BE2C (cell line): ENCODE measurements at regions not wholly inside any gene's neighbourhood (a gene's known extent, or its start where the extent isn't known, plus 50 kb on each side); places are given as distances from the start of the nearest gene placed in this dataset.

Source experiments
- DNase-seq: peaks from one replicate; pipeline ENCODE4 v3.0.0-alpha.2; 2020
- H3K27me3 ChIP-seq: fragments of 250-450 bp; sonication (Bioruptor Pico); 2 replicates; pipeline ENCODE4 v1.5.1; 2020; ENCODE audit warnings: mild to moderate bottlenecking
- H3K36me3 ChIP-seq: fragments of 250-450 bp; sonication (Bioruptor Pico); 2 replicates; pipeline ENCODE4 v1.5.1; 2020; ENCODE audit warnings: mild to moderate bottlenecking
- H3K4me1 ChIP-seq: fragments of 250-450 bp; sonication (Bioruptor Pico); 2 replicates; pipeline ENCODE4 v1.5.1; 2020
- H3K4me3 ChIP-seq: 2 replicates; pipeline ENCODE4 v1.5.1; 2011; ENCODE audit warnings: low read depth, low read length
- H3K9me3 ChIP-seq: fragments of 250-450 bp; sonication (Bioruptor Pico); 2 replicates; pipeline ENCODE4 v1.5.1; 2020
- CTCF ChIP-seq: IDR thresholded peaks from 2 replicates; pipeline ENCODE4 v1.5.1; 2012; ENCODE audit warnings: mild to moderate bottlenecking, low read depth, low read length

DNA sequence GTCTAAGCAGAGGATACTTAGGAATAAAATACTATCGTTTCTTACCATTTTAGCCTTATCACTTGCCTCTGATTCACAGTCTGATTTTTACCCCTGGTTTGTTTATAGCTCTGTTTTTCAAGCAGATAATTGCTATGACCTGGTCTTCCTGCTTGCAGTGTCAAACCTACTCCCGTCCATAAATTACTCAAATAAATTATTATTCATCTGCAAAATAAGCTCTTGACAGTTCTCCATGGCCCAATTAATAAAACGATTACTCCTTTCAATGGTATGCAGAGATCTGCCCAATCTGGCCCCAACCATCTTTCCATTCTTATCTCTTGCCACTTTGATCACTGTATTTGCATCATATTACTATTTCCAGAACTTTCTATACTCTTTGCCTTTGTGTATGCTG, 354.0 kb downstream of the CCDC85A start:
- no peak for TF ChIP-seq CTCF
- no peaks in the 10 kb centered on the region for H3K9me3 ChIP-seq

GRCh38 chr2:56539618-56540017, 355.8 kb downstream of the CCDC85A start:
- no peaks in the 10 kb centered on the region for H3K36me3 ChIP-seq
- DNase-seq, result no peak
- H3K4me3 ChIP-seq, result no peak overlapping the region
- H3K4me1 ChIP-seq, result no peaks in the 10 kb centered on the region
- H3K27me3 ChIP-seq, result no peaks in the 10 kb centered on the region
- H3K9me3 ChIP-seq, result no peaks in the 10 kb centered on the region
- no peak for TF ChIP-seq CTCF

More for the DNA sequence above, 354.0 kb downstream of the CCDC85A start:
- Histone ChIP-seq H3K4me3 (no peak overlapping the region), H3K36me3 (no peaks in the 10 kb centered on the region), H3K27me3 (no peaks in the 10 kb centered on the region), H3K4me1 (no peaks in the 10 kb centered on the region)
- no peak for DNase-seq

DNA sequence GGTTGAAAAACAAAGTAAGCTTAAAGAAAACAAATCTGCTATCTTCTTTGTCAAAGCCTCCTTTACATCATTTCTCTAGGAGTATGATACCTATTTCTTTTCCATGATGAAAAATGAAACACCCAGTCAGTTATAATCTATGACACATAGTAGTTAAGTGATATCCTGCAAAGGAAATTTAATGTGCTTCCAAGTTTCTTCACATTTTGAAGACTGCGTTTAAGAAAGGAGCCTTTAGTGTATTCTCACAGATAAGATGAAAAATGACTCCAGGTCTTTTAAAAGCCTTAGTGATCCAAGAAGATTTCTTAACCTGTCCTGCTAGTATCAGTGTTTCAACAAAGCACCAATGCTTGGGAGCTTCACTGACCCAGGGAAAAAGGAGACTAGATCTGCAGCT, 356.7 kb downstream of the CCDC85A start:
- Histone ChIP-seq H3K4me3 (no peak overlapping the region), H3K36me3 (no peaks in the 10 kb centered on the region), H3K4me1 (no peaks in the 10 kb centered on the region), H3K27me3 (no peaks in the 10 kb centered on the region), H3K9me3 (no peaks in the 10 kb centered on the region)
- DNase-seq, result no peak
- no peak for TF ChIP-seq CTCF

DNA sequence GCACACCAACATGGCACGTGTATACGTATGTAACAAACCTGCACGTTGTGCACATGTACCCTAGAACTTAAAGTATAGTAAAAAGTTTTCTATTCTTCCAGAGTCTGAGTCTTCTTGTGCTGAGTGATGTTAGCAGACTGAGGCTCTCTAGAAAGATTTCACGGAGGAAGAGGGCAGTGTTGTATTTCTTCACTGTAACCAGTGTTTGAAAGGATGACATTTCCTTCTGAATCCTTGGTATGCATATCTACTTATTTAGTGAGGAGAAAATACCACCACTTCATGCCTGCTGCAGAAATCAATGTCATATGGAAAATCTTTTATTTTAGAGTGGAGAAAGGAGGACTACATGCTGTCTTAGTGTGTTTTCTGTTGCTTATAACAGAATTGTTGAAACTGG, 357.1 kb downstream of the CCDC85A start:
- Histone ChIP-seq H3K9me3 (no peaks in the 10 kb centered on the region), H3K27me3 (no peaks in the 10 kb centered on the region), H3K36me3 (no peaks in the 10 kb centered on the region), H3K4me3 (no peak overlapping the region), H3K4me1 (no peaks in the 10 kb centered on the region)
- no peak for TF ChIP-seq CTCF
- no peak for DNase-seq

DNA sequence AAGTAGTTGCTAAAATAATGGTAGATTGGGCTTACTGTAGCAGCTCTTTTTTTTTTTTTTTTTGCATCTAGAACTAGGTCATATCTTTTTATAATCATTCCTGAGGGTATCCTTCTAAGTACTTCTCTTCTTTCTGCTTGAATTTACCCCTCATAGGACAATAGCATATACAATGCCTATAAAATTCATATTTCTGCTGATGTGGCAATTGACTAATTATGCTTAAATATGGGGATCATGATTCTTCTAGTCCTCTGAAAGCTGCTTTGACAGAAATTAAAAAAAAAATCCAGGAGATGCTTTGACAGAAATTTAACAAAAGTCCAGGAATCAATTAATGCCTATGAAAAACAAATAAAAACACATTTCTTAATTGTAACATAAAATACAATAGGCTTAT, 358.4 kb downstream of the CCDC85A start:
- TF ChIP-seq CTCF, result no peak
- H3K4me3 ChIP-seq, result no peak overlapping the region
- no peak for DNase-seq

DNA sequence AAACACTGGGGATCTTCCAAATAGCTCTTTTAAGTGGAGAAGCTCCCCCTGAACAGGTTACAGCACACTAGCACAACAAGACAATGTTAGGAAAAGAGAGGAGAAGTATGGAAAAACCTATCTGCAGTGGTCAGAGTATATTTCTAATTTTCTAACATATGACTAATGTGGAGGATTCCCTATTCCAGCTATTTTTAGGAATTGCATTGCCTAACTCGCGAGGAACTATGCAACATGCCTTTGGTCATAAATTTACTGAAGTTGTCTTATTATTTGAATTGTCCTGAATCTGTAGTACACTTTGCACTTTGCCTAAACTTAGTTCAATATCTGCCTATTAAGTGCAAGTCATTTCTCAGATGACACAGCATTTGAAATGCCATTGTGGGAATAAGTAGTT, 381.4 kb downstream of the CCDC85A start:
- H3K4me3 ChIP-seq, result no peak overlapping the region
- TF ChIP-seq CTCF, result no peak
- H3K4me1 ChIP-seq, result no peaks in the 10 kb centered on the region
- H3K27me3 ChIP-seq, result no peaks in the 10 kb centered on the region
- H3K9me3 ChIP-seq, result no peaks in the 10 kb centered on the region
- no peak for DNase-seq
- no peaks in the 10 kb centered on the region for H3K36me3 ChIP-seq

More for the DNA sequence above, 358.4 kb downstream of the CCDC85A start:
- no peaks in the 10 kb centered on the region for H3K4me1 ChIP-seq
- H3K9me3 ChIP-seq, result no peaks in the 10 kb centered on the region
- no peaks in the 10 kb centered on the region for H3K36me3 ChIP-seq
- H3K27me3 ChIP-seq, result no peaks in the 10 kb centered on the region
